Activated B cell treated with CpG ODN at 0.5 μM for 24 hours (primary cell): ENCODE measurements at regions not wholly inside any gene's neighbourhood (a gene's known extent, or its start where the extent isn't known, plus 50 kb on each side); places are given as distances from the start of the nearest gene placed in this dataset.

Source experiments
- ATAC-seq: fragments of 200-7000 bp; cut with Tn5 transposase; one replicate; pipeline ENCODE4 v1.10.0; 2021; ENCODE audit warnings: low read depth, mild to moderate bottlenecking, moderate library complexity
- CTCF ChIA-PET: fragments of 350-600 bp; sonication (Branson Sonifier 250); formaldehyde crosslinking; loops from one replicate; lab custom pipeline; 2021; ENCODE audit warnings: antibody characterized with exemption; lab: Charles Lee
- POLR2A ChIA-PET: fragments of 350-600 bp; sonication (Branson Sonifier 250); formaldehyde crosslinking; loops from one replicate; lab custom pipeline; 2021; ENCODE audit warnings: antibody characterized with exemption; lab: Charles Lee
- DNase-seq: peaks from one replicate; pipeline ENCODE4 v3.0.0; 2022
- H3K27ac Mint-ChIP-seq: one replicate; pipeline ENCODE4 v1.8.0; 2020; ENCODE audit warnings: mixed read lengths
- H3K27me3 Mint-ChIP-seq: one replicate; pipeline ENCODE4 v1.8.0; 2021; ENCODE audit warnings: mixed read lengths
- H3K36me3 Mint-ChIP-seq: one replicate; pipeline ENCODE4 v1.8.0; 2021; ENCODE audit warnings: low read depth, mixed read lengths
- H3K4me1 Mint-ChIP-seq: one replicate; pipeline ENCODE4 v1.8.0; 2021; ENCODE audit warnings: mixed read lengths
- H3K4me3 Mint-ChIP-seq: one replicate; pipeline ENCODE4 v1.8.0; 2020; ENCODE audit warnings: mild to moderate bottlenecking, mixed read lengths
- H3K9me3 Mint-ChIP-seq: one replicate; pipeline ENCODE4 v1.8.0; 2020; ENCODE audit warnings: mixed read lengths
- intact Hi-C: fragments of 100-400 bp; cut with micrococcal nuclease; formaldehyde crosslinking; loops from one replicate; pipeline ENCODE4 v1.15.1; 2024
- TF ChIP-seq, protein P1 (sequence below): fragments of 200-600 bp; IDR thresholded peaks from one replicate; pipeline ENCODE4 v1.8.0; 2022; ENCODE audit warnings: antibody characterized with exemption, mild to moderate bottlenecking

DNA sequence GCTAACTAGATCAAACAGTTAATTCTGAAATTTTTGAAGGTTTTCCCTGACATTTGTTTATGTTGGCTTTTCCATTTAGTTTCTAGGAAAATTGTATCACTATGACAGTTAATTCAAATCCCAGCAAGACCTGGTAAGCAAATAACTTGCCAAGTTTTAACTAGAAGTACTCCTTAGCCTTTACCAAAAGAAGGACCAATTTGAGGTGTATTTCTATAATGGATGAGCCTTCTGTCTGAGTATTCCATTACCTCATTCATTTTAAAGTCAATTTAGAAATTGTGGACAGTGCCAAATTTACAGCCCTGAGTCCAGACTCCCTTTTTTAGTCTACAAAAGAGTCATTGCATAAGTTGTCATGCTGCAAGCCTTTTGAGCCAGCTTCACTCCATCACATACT, 687.6 kb downstream of the CETN3 start:
- Mint-ChIP-seq H3K9me3 (no peaks in the 10 kb centered on the region), H3K4me1 (no peaks in the 10 kb centered on the region), H3K4me3 (no peak overlapping the region), H3K36me3 (no peaks in the 10 kb centered on the region), H3K27me3 (no peaks in the 10 kb centered on the region), H3K27ac (no peak overlapping the region)
- ChIA-PET POLR2A (no interaction called here), CTCF (no interaction called here)
- intact Hi-C loops = no loop called here
- DNase-seq = no peak
- TF ChIP-seq, protein P1, sequence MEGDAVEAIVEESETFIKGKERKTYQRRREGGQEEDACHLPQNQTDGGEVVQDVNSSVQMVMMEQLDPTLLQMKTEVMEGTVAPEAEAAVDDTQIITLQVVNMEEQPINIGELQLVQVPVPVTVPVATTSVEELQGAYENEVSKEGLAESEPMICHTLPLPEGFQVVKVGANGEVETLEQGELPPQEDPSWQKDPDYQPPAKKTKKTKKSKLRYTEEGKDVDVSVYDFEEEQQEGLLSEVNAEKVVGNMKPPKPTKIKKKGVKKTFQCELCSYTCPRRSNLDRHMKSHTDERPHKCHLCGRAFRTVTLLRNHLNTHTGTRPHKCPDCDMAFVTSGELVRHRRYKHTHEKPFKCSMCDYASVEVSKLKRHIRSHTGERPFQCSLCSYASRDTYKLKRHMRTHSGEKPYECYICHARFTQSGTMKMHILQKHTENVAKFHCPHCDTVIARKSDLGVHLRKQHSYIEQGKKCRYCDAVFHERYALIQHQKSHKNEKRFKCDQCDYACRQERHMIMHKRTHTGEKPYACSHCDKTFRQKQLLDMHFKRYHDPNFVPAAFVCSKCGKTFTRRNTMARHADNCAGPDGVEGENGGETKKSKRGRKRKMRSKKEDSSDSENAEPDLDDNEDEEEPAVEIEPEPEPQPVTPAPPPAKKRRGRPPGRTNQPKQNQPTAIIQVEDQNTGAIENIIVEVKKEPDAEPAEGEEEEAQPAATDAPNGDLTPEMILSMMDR = no peak
- ATAC-seq = no peak

DNA sequence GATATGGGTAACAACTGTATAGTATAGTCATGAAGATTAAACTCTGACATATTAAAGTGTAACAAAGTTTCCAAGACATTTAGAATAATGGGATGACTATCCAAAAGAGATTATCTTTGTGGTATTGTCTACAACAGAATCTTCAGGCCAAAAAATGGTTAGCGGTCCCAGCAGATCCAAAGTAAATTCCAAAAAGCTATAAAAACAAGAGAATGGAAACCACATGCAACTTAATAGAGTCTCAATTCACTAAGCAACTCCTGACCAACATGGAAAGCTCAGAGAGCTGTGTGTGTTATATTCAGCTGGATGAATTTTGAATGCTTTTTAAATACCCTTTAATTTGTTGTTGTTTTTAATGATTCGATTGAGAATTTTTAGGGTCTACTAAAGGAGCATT, 688.2 kb downstream of the CETN3 start:
- ATAC-seq (no peak), DNase-seq (no peak)
- H3K4me3 Mint-ChIP-seq = no peak overlapping the region
- no peaks in the 10 kb centered on the region for H3K9me3 Mint-ChIP-seq
- no peaks in the 10 kb centered on the region for H3K4me1 Mint-ChIP-seq
- CTCF ChIA-PET = no interaction called here
- intact Hi-C loops = no loop called here
- no peaks in the 10 kb centered on the region for H3K36me3 Mint-ChIP-seq
- POLR2A ChIA-PET = no interaction called here
- no peak overlapping the region for H3K27ac Mint-ChIP-seq
- TF ChIP-seq, protein P1 = no peak
- peaks cover under 1% of the 10 kb centered on the region for H3K27me3 Mint-ChIP-seq

DNA sequence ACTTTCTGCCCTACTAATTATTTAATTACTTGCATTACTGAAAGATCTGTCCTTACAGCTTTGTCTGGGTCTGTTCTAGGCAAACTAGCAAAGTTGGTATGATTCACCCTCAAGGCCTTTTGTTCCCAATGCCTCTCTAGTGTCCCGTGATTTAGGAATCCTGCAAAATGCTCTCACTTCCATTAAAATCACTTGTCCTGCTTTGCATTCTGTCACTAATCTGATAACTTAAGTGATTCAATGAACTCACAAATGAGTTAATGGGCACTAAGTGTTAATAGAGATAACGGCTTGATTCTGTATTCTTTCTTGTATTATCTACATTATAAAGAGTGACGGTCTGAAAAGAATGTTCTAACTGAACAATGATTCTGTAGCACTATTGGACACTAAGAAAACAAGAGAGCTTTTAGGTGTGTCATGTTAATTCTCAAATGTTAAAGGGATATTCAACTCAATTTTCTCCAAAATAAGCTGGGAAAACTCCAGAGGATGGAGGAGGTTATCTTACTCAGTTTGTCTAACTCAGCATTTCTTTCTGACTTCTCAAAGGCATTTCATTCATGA, 697.3 kb downstream of the CETN3 start:
- CTCF ChIA-PET = no interaction called here
- H3K4me3 Mint-ChIP-seq = no peak overlapping the region
- no peak overlapping the region for H3K27ac Mint-ChIP-seq
- H3K4me1 Mint-ChIP-seq = peaks cover 7% of the 10 kb centered on the region
- ATAC-seq = no peak
- TF ChIP-seq, protein P1 = no peak
- DNase-seq = no peak
- H3K36me3 Mint-ChIP-seq = no peaks in the 10 kb centered on the region
- peaks cover 2% of the 10 kb centered on the region for H3K27me3 Mint-ChIP-seq
- POLR2A ChIA-PET = no interaction called here
- intact Hi-C loops = no loop called here
- no peaks in the 10 kb centered on the region for H3K9me3 Mint-ChIP-seq

DNA sequence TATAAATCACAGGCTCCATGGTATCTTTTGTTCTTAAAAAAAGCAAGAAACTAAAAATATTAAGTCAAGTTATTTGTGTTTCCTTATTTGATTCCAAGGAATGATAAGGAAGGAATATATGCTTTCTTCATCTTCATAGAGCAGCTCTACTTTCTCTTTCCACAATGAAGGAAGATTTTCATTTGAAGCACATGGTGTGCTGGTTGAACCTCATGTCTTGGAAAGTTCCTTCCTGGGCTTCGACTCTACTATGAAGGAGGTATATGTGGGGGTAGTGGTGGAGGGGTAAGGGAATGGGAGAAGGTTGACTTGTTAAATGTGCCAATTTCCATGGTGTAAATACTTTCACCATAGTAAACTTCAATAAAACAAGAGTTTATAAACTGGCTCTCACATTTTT, 698.0 kb downstream of the CETN3 start:
- H3K27me3 Mint-ChIP-seq = peaks cover 2% of the 10 kb centered on the region
- TF ChIP-seq, protein P1 = no peak
- no peaks in the 10 kb centered on the region for H3K36me3 Mint-ChIP-seq
- no peak overlapping the region for H3K27ac Mint-ChIP-seq
- H3K4me1 Mint-ChIP-seq = peaks cover 7% of the 10 kb centered on the region
- CTCF ChIA-PET = no interaction called here
- intact Hi-C loops = no loop called here
- no peaks in the 10 kb centered on the region for H3K9me3 Mint-ChIP-seq
- no peak for DNase-seq
- H3K4me3 Mint-ChIP-seq = no peak overlapping the region
- ATAC-seq = no peak
- POLR2A ChIA-PET = no interaction called here

DNA sequence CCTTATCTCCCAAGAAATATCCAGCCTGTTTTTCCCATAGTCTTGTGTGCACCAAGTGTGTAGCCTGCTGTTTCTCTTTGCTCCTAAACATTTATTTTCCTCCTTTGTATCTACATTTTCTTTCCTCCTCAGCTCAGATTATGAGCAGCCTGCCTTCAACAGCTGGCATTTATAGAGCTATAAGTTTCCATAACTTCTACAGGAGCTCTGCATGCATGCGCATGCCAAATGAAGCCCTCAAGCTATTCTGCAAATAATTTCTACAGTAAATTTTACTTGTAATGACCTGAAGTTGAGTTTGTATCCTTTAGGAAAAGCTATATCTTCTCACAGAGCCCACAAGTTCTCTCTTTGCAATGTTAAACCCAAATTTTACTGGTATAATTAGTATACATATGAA, 699.5 kb downstream of the CETN3 start:
- Mint-ChIP-seq H3K9me3 (no peaks in the 10 kb centered on the region), H3K4me3 (no peak overlapping the region), H3K27ac (no peak overlapping the region), H3K36me3 (no peaks in the 10 kb centered on the region), H3K27me3 (peaks cover 4% of the 10 kb centered on the region), H3K4me1 (peaks cover 7% of the 10 kb centered on the region)
- CTCF ChIA-PET = no interaction called here
- DNase-seq = no peak
- TF ChIP-seq, protein P1 = no peak
- POLR2A ChIA-PET = interaction anchor here (0.6 kb wide), 1 partner anchor 867 kb away, joined by 4 read pairs; no protein-coding TSS in a partner anchor
- no peak for ATAC-seq
- intact Hi-C loops = no loop called here
